Keratinocyte (primary cell): ENCODE measurements at regions not wholly inside any gene's neighbourhood (a gene's known extent, or its start where the extent isn't known, plus 50 kb on each side); places are given as distances from the start of the nearest gene placed in this dataset.
"Not testable (repeated sequence)": the region's sequence is repeated elsewhere in the genome, so short reads cannot be mapped to it uniquely, and the experiment has no call there.

Experiments used
- DNase-seq: peaks from one replicate; pipeline ENCODE4 v3.0.0-alpha.2; 2011; ENCODE audit warnings: low read depth, missing footprints, low spot score
- FAIRE-seq: peaks from 2 replicates; lab custom pipeline; 2011; peaks lifted over from hg19 to GRCh38; lab: Jason Lieb, UNC
- H2AFZ ChIP-seq: 2 replicates; pipeline ENCODE4 v1.6.0; 2012; ENCODE audit warnings: low read length, control low read depth, inconsistent platforms; ENCODE audit not compliant: control insufficient read depth
- H3K27ac ChIP-seq: 2 replicates; pipeline ENCODE4 v1.5.1; 2011; ENCODE audit warnings: low read length; ENCODE audit not compliant: control insufficient read depth, insufficient read depth
- H3K27me3 ChIP-seq: 3 replicates; pipeline ENCODE4 v1.6.0; 2011; ENCODE audit warnings: low read length; ENCODE audit not compliant: control insufficient read depth, insufficient read depth; ENCODE audit errors: extremely low read depth
- H3K36me3 ChIP-seq, 2 experiments: 2 replicates in 1 of 2; 3 replicates in 1 of 2; pipeline ENCODE4 v1.5.1; 2011; ENCODE audit warnings: low read length in 2 of 2, mild to moderate bottlenecking in 1 of 2; ENCODE audit not compliant: control insufficient read depth in 2 of 2, insufficient read depth in 2 of 2; ENCODE audit errors: extremely low read depth in 1 of 2
- H3K4me1 ChIP-seq: 3 replicates; pipeline ENCODE4 v1.5.1; 2011; ENCODE audit warnings: low read length; ENCODE audit not compliant: control insufficient read depth, insufficient read depth; ENCODE audit errors: extremely low read depth
- H3K4me2 ChIP-seq: 3 replicates; pipeline ENCODE4 v1.6.0; 2011; ENCODE audit warnings: low read depth, low read length; ENCODE audit not compliant: control insufficient read depth, insufficient read depth; ENCODE audit errors: extremely low read depth
- H3K4me3 ChIP-seq, 3 experiments: fragments of 200-600 bp in 1 of 3; sonication (generic) in 1 of 3; 2 replicates in 2 of 3; 3 replicates in 1 of 3; pipeline ENCODE4 v1.5.1; 2011 to 2016; ENCODE audit warnings: low read length in 3 of 3, mild to moderate bottlenecking in 3 of 3, control low read depth in 2 of 3, inconsistent platforms in 1 of 3, low read depth in 1 of 3, mixed read lengths in 1 of 3, mixed run types in 1 of 3, moderate library complexity in 1 of 3; ENCODE audit not compliant: control insufficient read depth in 2 of 3, insufficient read depth in 2 of 3; ENCODE audit errors: extremely low read depth in 1 of 3
- H3K79me2 ChIP-seq: 2 replicates; pipeline ENCODE4 v1.6.0; 2012; ENCODE audit warnings: low read length; ENCODE audit not compliant: control insufficient read depth, insufficient read depth
- H3K9ac ChIP-seq: 3 replicates; pipeline ENCODE4 v1.6.0; 2011; ENCODE audit warnings: low read length; ENCODE audit not compliant: control insufficient read depth, insufficient read depth; ENCODE audit errors: extremely low read depth
- H3K9me1 ChIP-seq: 3 replicates; pipeline ENCODE4 v1.6.0; 2011; ENCODE audit warnings: low read length; ENCODE audit not compliant: control insufficient read depth, insufficient read depth; ENCODE audit errors: extremely low read depth
- H3K9me3 ChIP-seq: 2 replicates; pipeline ENCODE4 v1.5.1; 2012; ENCODE audit warnings: low read depth, low read length; ENCODE audit not compliant: control insufficient read depth
- H4K20me1 ChIP-seq: 3 replicates; pipeline ENCODE4 v1.6.0; 2011; ENCODE audit warnings: low read length; ENCODE audit not compliant: control insufficient read depth, insufficient read depth; ENCODE audit errors: extremely low read depth
- EZH2 ChIP-seq: IDR thresholded peaks from one replicate; pipeline ENCODE4 v1.6.1; 2012; ENCODE audit warnings: inconsistent platforms, mild to moderate bottlenecking, low read length, moderate library complexity
- dilution Hi-C: fragments of 300-500 bp; cut with MboI; formaldehyde crosslinking; loops from one replicate; pipeline ENCODE4 v1.7.0; 2020; ENCODE audit warnings: low sequenced_read_pairs; ENCODE audit not compliant: extremely low pct_ligation_motif_present
- TF ChIP-seq, protein P1 (sequence below), 3 experiments: IDR thresholded peaks in 1 of 3; conservative IDR thresholded peaks in 1 of 3; optimal IDR thresholded peaks in 1 of 3; 2 replicates in 2 of 3; 3 replicates in 1 of 3; pipeline versions ENCODE3 to v1.5.1; 2011; ENCODE audit warnings: low read length in 3 of 3, mild to moderate bottlenecking in 3 of 3, moderate library complexity in 2 of 3, control low read depth in 1 of 3, inconsistent platforms in 1 of 3; ENCODE audit not compliant: insufficient read depth in 2 of 3; ENCODE audit errors: extremely low read depth in 1 of 3

DNA sequence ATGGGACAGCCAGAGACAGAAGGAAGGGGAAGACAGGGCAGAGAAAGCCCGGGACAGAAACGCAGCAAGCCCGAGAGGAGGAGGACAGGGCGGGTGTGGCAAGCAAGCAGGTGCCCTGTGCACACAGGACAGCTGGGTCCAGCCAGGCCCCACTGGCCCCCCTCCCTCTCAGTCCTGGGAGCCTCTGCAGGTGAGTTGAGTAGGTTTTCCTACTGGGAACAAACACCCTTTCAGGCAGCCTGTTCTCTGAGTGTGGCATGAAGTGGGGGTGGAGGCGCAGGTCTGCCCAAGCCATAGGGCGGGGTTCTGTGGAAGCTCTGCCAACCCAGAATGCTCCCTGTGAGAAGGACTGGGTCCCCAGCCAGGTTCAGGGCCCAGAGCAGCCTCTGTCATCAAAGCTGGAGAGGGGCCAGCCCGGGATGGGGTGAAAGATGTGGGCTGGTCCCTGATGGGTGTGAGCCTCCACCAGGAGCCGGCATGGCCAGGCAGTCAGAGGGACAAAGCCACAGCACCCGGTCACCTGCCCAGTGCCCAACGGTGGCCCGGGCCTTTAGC, 129.4 kb downstream of the TFCP2L1 start:
- no peak overlapping the region for H3K9ac ChIP-seq
- no peak for TF ChIP-seq EZH2
- TF ChIP-seq, protein P1, sequence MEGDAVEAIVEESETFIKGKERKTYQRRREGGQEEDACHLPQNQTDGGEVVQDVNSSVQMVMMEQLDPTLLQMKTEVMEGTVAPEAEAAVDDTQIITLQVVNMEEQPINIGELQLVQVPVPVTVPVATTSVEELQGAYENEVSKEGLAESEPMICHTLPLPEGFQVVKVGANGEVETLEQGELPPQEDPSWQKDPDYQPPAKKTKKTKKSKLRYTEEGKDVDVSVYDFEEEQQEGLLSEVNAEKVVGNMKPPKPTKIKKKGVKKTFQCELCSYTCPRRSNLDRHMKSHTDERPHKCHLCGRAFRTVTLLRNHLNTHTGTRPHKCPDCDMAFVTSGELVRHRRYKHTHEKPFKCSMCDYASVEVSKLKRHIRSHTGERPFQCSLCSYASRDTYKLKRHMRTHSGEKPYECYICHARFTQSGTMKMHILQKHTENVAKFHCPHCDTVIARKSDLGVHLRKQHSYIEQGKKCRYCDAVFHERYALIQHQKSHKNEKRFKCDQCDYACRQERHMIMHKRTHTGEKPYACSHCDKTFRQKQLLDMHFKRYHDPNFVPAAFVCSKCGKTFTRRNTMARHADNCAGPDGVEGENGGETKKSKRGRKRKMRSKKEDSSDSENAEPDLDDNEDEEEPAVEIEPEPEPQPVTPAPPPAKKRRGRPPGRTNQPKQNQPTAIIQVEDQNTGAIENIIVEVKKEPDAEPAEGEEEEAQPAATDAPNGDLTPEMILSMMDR (optimal IDR thresholded peaks at IDR 0.05 in 1 of 3, IDR thresholded peaks at IDR 0.05 in 1 of 3, conservative IDR thresholded peaks at IDR 0.05 in 1 of 3; ENCODE audit: extremely low read depth in 1 of 3, insufficient read depth in 2 of 3, low read length in 3 of 3): no peak
- peaks cover 11% of the 10 kb centered on the region for H3K4me1 ChIP-seq
- H3K4me2 ChIP-seq: no peak overlapping the region
- no peaks in the 10 kb centered on the region for H3K9me1 ChIP-seq
- no peaks in the 10 kb centered on the region for H3K27me3 ChIP-seq
- peaks cover 4% of the 10 kb centered on the region for H3K9me3 ChIP-seq
- no peak overlapping the region for H3K4me3 ChIP-seq
- H3K79me2 ChIP-seq: no peaks in the 10 kb centered on the region
- no peak for DNase-seq
- H2AFZ ChIP-seq: peak overlapping the region; percentile 75
- no peak for FAIRE-seq
- dilution Hi-C loops: no loop called here
- H3K36me3 ChIP-seq: no peaks in the 10 kb centered on the region
- H4K20me1 ChIP-seq: no peaks in the 10 kb centered on the region
- H3K27ac ChIP-seq: no peak overlapping the region

DNA sequence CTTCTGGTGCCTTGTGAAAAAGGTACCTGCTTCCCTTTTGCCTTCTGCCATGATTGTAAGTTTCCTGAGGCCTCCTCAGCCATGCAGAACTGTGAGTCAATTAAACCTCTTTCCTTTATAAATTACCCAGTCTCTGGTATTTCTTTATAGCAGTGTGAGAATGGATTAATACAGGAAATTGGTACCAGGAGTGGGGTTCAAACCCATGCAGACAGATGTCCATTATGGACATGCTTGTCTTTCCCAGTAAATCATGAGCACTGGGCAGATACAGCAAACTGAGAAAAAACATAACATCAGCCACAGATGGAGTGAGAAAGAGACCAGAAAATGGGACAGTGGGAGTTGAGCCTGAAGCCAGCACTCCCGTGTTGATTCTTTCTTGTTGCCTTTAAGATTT, 127.5 kb downstream of the TFCP2L1 start:
- H3K36me3 ChIP-seq, H3K4me3 ChIP-seq, H3K27ac ChIP-seq, dilution Hi-C loops, H3K79me2 ChIP-seq, H2AFZ ChIP-seq, H3K27me3 ChIP-seq, H3K4me1 ChIP-seq, H3K9me1 ChIP-seq, H3K4me2 ChIP-seq, H3K9me3 ChIP-seq, FAIRE-seq, DNase-seq, H4K20me1 ChIP-seq, H3K9ac ChIP-seq: not testable (repeated sequence)
